ENCODE measurements at regions not wholly inside any gene's neighbourhood (a gene's known extent, or its start where the extent isn't known, plus 50 kb on each side); places are given as distances from the start of the nearest gene placed in this dataset.

- no peak for TF ChIP-seq CTCF (IDR thresholded peaks at IDR 0.05)
- no peak for TF ChIP-seq EZH2 (IDR thresholded peaks at IDR 0.05; ENCODE audit: borderline replicate concordance, insufficient read depth, low read depth, low read length, poor library complexity, severe bottlenecking)
Measured at GRCh38 chrX:17295791-17296190, 79.2 kb upstream of the NHS start.

All from B cell (primary cell).